NCI-H526 treated with DMSO at 0.1 percent for 48 hours (cell line): ENCODE measurements at regions not wholly inside any gene's neighbourhood (a gene's known extent, or its start where the extent isn't known, plus 50 kb on each side); places are given as distances from the start of the nearest gene placed in this dataset.

Experiments used
- DNase-seq: peaks from one replicate; lab custom pipeline; 2025; lab: John Stamatoyannopoulos, UW

GRCh38 chr4:66693694-66694093 is 851.6 kb downstream of the CENPC start:
- no peak for DNase-seq

GRCh38 chr4:66691101-66691500 is 854.2 kb downstream of the CENPC start:
- DNase-seq, result no peak

DNA sequence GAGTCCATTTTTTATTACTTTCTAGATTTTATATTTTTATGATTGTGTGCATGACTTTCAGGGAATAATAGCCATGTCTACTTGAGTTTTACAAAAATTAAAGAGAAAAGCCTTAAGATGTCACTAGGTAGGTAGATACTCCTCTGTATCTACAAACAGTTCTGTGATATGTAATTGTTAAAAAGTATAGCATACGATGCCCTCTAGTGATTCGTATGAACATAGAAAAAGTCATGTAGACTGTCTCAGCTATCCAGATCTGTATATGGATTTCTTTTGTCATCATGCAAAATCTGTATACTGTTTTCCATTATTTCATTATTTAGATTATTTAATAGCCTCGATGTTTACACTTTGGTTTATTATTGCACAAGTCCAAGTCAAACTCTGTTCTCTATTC is 856.6 kb downstream of the CENPC start:
- peak; percentile 45 for DNase-seq

- DNase-seq, result no peak
These were observed 857.8 kb downstream of the CENPC start for GRCh38 chr4:66687459-66687858.

GRCh38 chr4:66681962-66682361 is 863.3 kb downstream of the CENPC start:
- DNase-seq, result no peak

GRCh38 chr4:66667249-66667648 is 878.1 kb downstream of the CENPC start:
- DNase-seq, result no peak

GRCh38 chr4:66662620-66663019 is 882.7 kb downstream of the CENPC start:
- no peak for DNase-seq

DNA sequence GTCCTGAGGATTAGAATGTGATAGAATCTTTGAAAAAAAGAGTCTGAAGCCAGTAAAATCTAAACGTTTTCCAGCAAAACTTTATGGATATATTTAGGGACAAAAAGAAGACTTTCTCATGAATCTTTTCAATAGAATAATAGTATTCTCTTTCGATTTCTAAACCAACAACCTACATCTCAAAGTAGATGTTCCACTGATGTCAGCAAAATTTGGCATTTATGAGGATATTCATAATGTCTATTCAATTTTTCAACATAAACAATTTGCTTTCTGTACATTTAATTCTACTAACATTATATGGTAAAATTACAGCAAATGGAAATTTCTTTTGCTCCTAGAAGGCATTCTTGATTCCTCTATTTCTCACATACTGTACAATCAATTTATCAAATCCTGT is 886.5 kb downstream of the CENPC start:
- DNase-seq, result no peak

- DNase-seq, result no peak
These were observed 889.8 kb downstream of the CENPC start for GRCh38 chr4:66655505-66655904.

GRCh38 chr4:66653937-66654336 is 891.4 kb downstream of the CENPC start:
- DNase-seq, result no peak

GRCh38 chr4:66649236-66649635 is 896.1 kb downstream of the CENPC start:
- DNase-seq, result no peak

GRCh38 chr4:66647926-66648325 is 897.4 kb downstream of the CENPC start:
- no peak for DNase-seq

- no peak for DNase-seq
These were observed 897.8 kb downstream of the CENPC start for GRCh38 chr4:66647476-66647875.

GRCh38 chr4:66640233-66640990 is 904.9 kb downstream of the CENPC start:
- peak; percentile 74 for DNase-seq

- DNase-seq, result no peak
These were observed 905.9 kb downstream of the CENPC start for GRCh38 chr4:66639361-66639760.

DNA sequence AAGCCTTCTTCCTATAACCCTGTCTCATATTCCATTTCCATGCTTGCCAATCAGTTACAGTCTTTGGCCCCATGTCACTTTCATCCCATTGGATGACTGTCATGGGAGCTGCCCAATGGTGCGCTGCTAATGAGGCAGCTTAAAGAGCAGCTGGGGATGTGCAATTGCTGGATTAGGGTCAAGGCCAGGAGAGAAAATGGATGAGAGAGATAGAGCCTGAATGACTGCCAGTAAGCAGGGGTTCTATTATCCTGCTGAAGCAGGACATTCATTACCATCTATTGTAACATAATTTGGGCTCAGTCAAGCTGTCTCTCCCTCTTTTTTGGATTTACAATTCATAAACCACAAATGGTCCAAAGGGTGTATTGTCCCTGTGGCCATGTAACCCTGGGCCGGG is 909.0 kb downstream of the CENPC start:
- no peak for DNase-seq

DNA sequence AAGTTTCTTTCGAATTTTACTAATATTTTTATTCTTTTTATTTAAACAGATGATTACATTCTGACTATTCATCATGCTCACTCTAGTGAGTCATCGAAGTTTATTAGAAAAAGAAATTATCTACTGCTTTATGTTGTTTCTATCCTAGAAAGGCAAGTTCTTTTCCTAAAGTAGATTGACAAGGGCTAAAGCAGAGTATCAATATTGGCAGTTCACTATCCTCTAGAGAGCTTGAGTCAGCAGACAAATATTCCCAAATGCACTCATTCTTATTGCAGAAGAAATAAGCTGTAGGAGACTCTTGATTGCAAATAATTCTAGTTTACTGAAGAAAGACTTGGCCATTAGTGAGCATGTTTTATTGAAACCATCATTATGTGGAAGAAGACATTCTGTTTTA is 911.8 kb downstream of the CENPC start:
- DNase-seq, result no peak

- no peak for DNase-seq
These were observed 915.4 kb downstream of the CENPC start for GRCh38 chr4:66629927-66630326.

GRCh38 chr4:66628146-66628545 is 917.2 kb downstream of the CENPC start:
- DNase-seq, result no peak

- no peak for DNase-seq
These were observed 919.8 kb downstream of the CENPC start for GRCh38 chr4:66625480-66625879.

- no peak for DNase-seq
These were observed 931.7 kb downstream of the CENPC start for GRCh38 chr4:66613591-66613990.

- no peak for DNase-seq
These were observed 936.3 kb downstream of the CENPC start for GRCh38 chr4:66609014-66609413.

- no peak for DNase-seq
These were observed 936.6 kb upstream of the EPHA5 start for GRCh38 chr4:66606908-66607307.

GRCh38 chr4:66606215-66606614 is 935.9 kb upstream of the EPHA5 start:
- DNase-seq, result no peak
